ENCODE measurements at regions not wholly inside any gene's neighbourhood (a gene's known extent, or its start where the extent isn't known, plus 50 kb on each side); places are given as distances from the start of the nearest gene placed in this dataset.

GRCh38 chr5:84683594-84683993, 298.9 kb upstream of the EDIL3 start:
- DNase-seq = no peak

GRCh38 chr5:84682531-84682930, 297.9 kb upstream of the EDIL3 start:
- DNase-seq = no peak

- no peak for DNase-seq
Observed at GRCh38 chr5:84680908-84681307, 296.2 kb upstream of the EDIL3 start.

GRCh38 chr5:84673785-84674184, 289.1 kb upstream of the EDIL3 start:
- DNase-seq = no peak

GRCh38 chr5:84667576-84667975, 282.9 kb upstream of the EDIL3 start:
- no peak for DNase-seq

GRCh38 chr5:84650429-84650828, 265.7 kb upstream of the EDIL3 start:
- DNase-seq = no peak

- DNase-seq = peak in 1 of 2 donors; percentile 59
Observed at GRCh38 chr5:84647581-84647980, 262.9 kb upstream of the EDIL3 start.

GRCh38 chr5:84642795-84643194, 258.1 kb upstream of the EDIL3 start:
- no peak for DNase-seq

- DNase-seq = no peak
Observed at GRCh38 chr5:84642324-84642723, 257.6 kb upstream of the EDIL3 start.

- DNase-seq = no peak
Observed at GRCh38 chr5:84637662-84638375, 253.1 kb upstream of the EDIL3 start.

- no peak for DNase-seq
Observed at GRCh38 chr5:84635235-84636055, 250.8 kb upstream of the EDIL3 start.

GRCh38 chr5:84634256-84634655, 249.6 kb upstream of the EDIL3 start:
- no peak for DNase-seq

- DNase-seq = no peak
Observed at GRCh38 chr5:84632418-84632817, 247.7 kb upstream of the EDIL3 start.

- DNase-seq = no peak
Observed at GRCh38 chr5:84628918-84629317, 244.2 kb upstream of the EDIL3 start.

- DNase-seq = no peak
Observed at GRCh38 chr5:84623019-84623418, 238.3 kb upstream of the EDIL3 start.

GRCh38 chr5:84622461-84622860, 237.8 kb upstream of the EDIL3 start:
- no peak for DNase-seq

GRCh38 chr5:84618262-84618661, 233.6 kb upstream of the EDIL3 start:
- no peak for DNase-seq

GRCh38 chr5:84614906-84615305, 230.2 kb upstream of the EDIL3 start:
- DNase-seq = peak in 1 of 2 donors; percentile 64

GRCh38 chr5:84606784-84607183, 222.1 kb upstream of the EDIL3 start:
- DNase-seq = no peak

- no peak for DNase-seq
Observed at GRCh38 chr5:84605241-84605640, 220.6 kb upstream of the EDIL3 start.

- no peak for DNase-seq
Observed at GRCh38 chr5:84603568-84604185, 219.0 kb upstream of the EDIL3 start.

GRCh38 chr5:84602371-84602771, 217.7 kb upstream of the EDIL3 start:
- no peak for DNase-seq

GRCh38 chr5:84599964-84600363, 215.3 kb upstream of the EDIL3 start:
- no peak for DNase-seq

- DNase-seq = no peak
Observed at GRCh38 chr5:84597904-84598303, 213.2 kb upstream of the EDIL3 start.
